GM20431 (cell line): ENCODE measurements at regions not wholly inside any gene's neighbourhood (a gene's known extent, or its start where the extent isn't known, plus 50 kb on each side); places are given as distances from the start of the nearest gene placed in this dataset.

Experiments
- in situ Hi-C: fragments of 300-500 bp; cut with MseI, MboI; formaldehyde crosslinking; loops from one replicate; pipeline ENCODE4 v1.15.0; 2020; ENCODE audit warnings: low sequenced_read_pairs; ENCODE audit not compliant: unreplicated experiment

GRCh38 chrX:25067271-25068172, 51.8 kb upstream of the ARX start:
- in situ Hi-C loops: no loop called here

DNA sequence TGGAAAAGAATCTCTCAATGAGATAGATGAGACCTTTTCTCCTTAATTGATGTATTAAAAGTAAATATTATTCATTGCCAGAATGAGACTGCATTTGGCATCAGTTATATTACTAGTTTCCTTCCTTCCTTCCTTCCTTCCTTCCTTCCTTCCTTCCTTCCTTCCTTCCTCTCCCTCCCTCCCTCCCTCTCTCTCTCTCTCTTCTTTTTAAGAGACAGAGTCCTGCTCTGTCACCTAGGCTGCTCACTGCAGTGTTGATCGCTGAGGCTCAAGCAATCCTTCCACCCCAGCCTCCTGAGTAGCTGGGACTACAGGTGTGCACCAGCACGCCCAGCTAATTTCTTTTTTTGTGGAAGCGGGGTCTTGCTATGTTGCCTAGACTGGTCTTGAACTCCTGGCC, 50.4 kb upstream of the ARX start:
- in situ Hi-C loops: no loop called here
